GM18907 (cell line): ENCODE measurements at regions not wholly inside any gene's neighbourhood (a gene's known extent, or its start where the extent isn't known, plus 50 kb on each side); places are given as distances from the start of the nearest gene placed in this dataset.
"Not testable (repeated sequence)": the region's sequence is repeated elsewhere in the genome, so short reads cannot be mapped to it uniquely, and the experiment has no call there.

Experiments used
- ATAC-seq: cut with Tn5 transposase; IDR thresholded peaks from one replicate; pipeline ENCODE4 v1.9.1; 2021; ENCODE audit warnings: mild to moderate bottlenecking, moderate library complexity; ENCODE audit not compliant: unreplicated experiment

GRCh38 chr6:80531681-80532619 is 425.5 kb downstream of the BCKDHB start:
- no peak for ATAC-seq

GRCh38 chr6:80530103-80530502 is 423.6 kb downstream of the BCKDHB start:
- no peak for ATAC-seq

- ATAC-seq, result no peak
Observed at GRCh38 chr6:80528115-80528514, 421.6 kb downstream of the BCKDHB start.

- ATAC-seq, result no peak
Observed at GRCh38 chr6:80527552-80528052, 421.1 kb downstream of the BCKDHB start.

GRCh38 chr6:80523531-80523997 is 417.1 kb downstream of the BCKDHB start:
- ATAC-seq, result no peak

GRCh38 chr6:80523010-80523409 is 416.5 kb downstream of the BCKDHB start:
- ATAC-seq, result no peak

- ATAC-seq, result no peak
Observed at GRCh38 chr6:80522576-80522975, 416.1 kb downstream of the BCKDHB start.

GRCh38 chr6:80519811-80520594 is 413.5 kb downstream of the BCKDHB start:
- ATAC-seq, result no peak

GRCh38 chr6:80517525-80517924 is 411.1 kb downstream of the BCKDHB start:
- no peak for ATAC-seq

GRCh38 chr6:80510521-80510920 is 404.1 kb downstream of the BCKDHB start:
- ATAC-seq, result not testable (repeated sequence)

- no peak for ATAC-seq
Observed at GRCh38 chr6:80508885-80509630, 402.6 kb downstream of the BCKDHB start.

GRCh38 chr6:80504882-80505281 is 398.4 kb downstream of the BCKDHB start:
- no peak for ATAC-seq

GRCh38 chr6:80503660-80504059 is 397.2 kb downstream of the BCKDHB start:
- ATAC-seq, result no peak

- no peak for ATAC-seq
Observed at GRCh38 chr6:80502871-80503270, 396.4 kb downstream of the BCKDHB start.

GRCh38 chr6:80501636-80502035 is 395.2 kb downstream of the BCKDHB start:
- no peak for ATAC-seq

GRCh38 chr6:80497696-80498486 is 391.4 kb downstream of the BCKDHB start:
- not testable (repeated sequence) for ATAC-seq

GRCh38 chr6:80489911-80490635 is 383.6 kb downstream of the BCKDHB start:
- peak; percentile 73 for ATAC-seq

GRCh38 chr6:80488190-80488589 is 381.7 kb downstream of the BCKDHB start:
- ATAC-seq, result peak; percentile 57

- not testable (repeated sequence) for ATAC-seq
Observed at GRCh38 chr6:80485494-80485893, 379.0 kb downstream of the BCKDHB start.
